H1 (cell line): ENCODE measurements at regions not wholly inside any gene's neighbourhood (a gene's known extent, or its start where the extent isn't known, plus 50 kb on each side); places are given as distances from the start of the nearest gene placed in this dataset.

Experiments used
- CEBPB ChIP-seq: IDR thresholded peaks from 2 replicates; pipeline ENCODE4 v1.6.1; 2012; ENCODE audit warnings: low read depth, low read length
- EZH2 ChIP-seq: fragments of 200-600 bp; sonication (generic); IDR thresholded peaks from 2 replicates; pipeline ENCODE4 v1.7.1; 2012; ENCODE audit warnings: low read depth, mild to moderate bottlenecking, moderate library complexity, low read length, inconsistent platforms; ENCODE audit not compliant: severe bottlenecking
- MAX ChIP-seq: IDR thresholded peaks from 2 replicates; pipeline ENCODE4 v1.6.1; 2012; ENCODE audit warnings: inconsistent platforms
- POLR2A ChIP-seq, 2 experiments: IDR thresholded peaks; 1 replicate in 1 of 2; 2 replicates in 1 of 2; pipeline ENCODE4 v1.6.1; 2011; ENCODE audit warnings: low read depth in 2 of 2, low read length in 2 of 2, mild to moderate bottlenecking in 2 of 2; ENCODE audit errors: control extremely low read depth in 1 of 2
- POLR2AphosphoS5 ChIP-seq: IDR thresholded peaks from 2 replicates; pipeline ENCODE4 v1.6.1; 2011; ENCODE audit warnings: low read depth, low read length
- RAD21 ChIP-seq, 2 experiments: IDR thresholded peaks in 1 of 2; conservative IDR thresholded peaks in 1 of 2; 2 replicates each; pipeline ENCODE4 v1.6.1; 2011; ENCODE audit warnings: low read depth in 2 of 2, low read length in 2 of 2, improper control_type of control experiment in 1 of 2, inconsistent platforms in 1 of 2, mild to moderate bottlenecking in 1 of 2, moderate library complexity in 1 of 2
- RXRA ChIP-seq: IDR thresholded peaks from 2 replicates; pipeline ENCODE4 v1.6.1; 2011; ENCODE audit warnings: low read depth, mild to moderate bottlenecking, low read length, moderate library complexity; ENCODE audit not compliant: insufficient read depth
- SIN3A ChIP-seq, 2 experiments: IDR thresholded peaks in 1 of 2; conservative IDR thresholded peaks in 1 of 2; 2 replicates each; pipeline ENCODE4 v1.6.1; 2011 to 2012; ENCODE audit warnings: low read length in 2 of 2, improper control_type of control experiment in 1 of 2, low read depth in 1 of 2, mild to moderate bottlenecking in 1 of 2
- SIRT6 ChIP-seq: IDR thresholded peaks from one replicate; pipeline ENCODE4 v1.7.1; 2012; ENCODE audit warnings: low read length, inconsistent platforms
- SP1 ChIP-seq: IDR thresholded peaks from 2 replicates; pipeline ENCODE4 v1.6.1; 2011; ENCODE audit warnings: low read depth, low read length
- TF ChIP-seq, protein P1 (sequence below), 3 experiments: IDR thresholded peaks; 1 replicate in 2 of 3; 2 replicates in 1 of 3; pipeline versions ENCODE4 v1.5.1 to v1.6.1; 2011; ENCODE audit warnings: low read length in 3 of 3, mild to moderate bottlenecking in 3 of 3, inconsistent platforms in 2 of 3, low read depth in 1 of 3, moderate library complexity in 1 of 3; ENCODE audit not compliant: insufficient read depth in 1 of 3; ENCODE audit errors: control extremely low read depth in 1 of 3
- TF ChIP-seq, protein P2 (sequence below): IDR thresholded peaks from 2 replicates; pipeline ENCODE4 v1.6.1; 2012; ENCODE audit warnings: low read length, inconsistent platforms
- TF ChIP-seq, protein P3 (sequence below): IDR thresholded peaks from 2 replicates; pipeline ENCODE4 v1.6.1; 2011; ENCODE audit warnings: low read length, improper control_type of control experiment

DNA sequence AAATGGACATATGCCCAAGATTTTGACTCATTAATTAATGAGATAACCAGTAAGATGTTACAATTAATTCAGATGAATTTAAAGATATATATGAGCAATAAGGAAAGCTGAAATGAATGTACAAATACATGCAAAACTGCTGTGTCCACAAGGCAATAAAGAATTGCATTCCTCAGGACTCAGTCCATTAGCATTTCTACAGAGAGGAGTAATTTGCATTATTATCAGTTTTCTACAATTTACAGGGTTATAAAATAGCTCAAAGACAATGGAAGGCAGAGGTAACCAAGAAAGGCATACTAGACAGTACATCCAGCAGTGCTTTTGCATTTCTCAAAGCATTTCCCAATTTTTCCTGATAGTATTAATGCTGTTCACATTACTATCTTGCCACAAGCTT is 377.1 kb upstream of the GOLIM4 start:
- TF ChIP-seq, protein P1, sequence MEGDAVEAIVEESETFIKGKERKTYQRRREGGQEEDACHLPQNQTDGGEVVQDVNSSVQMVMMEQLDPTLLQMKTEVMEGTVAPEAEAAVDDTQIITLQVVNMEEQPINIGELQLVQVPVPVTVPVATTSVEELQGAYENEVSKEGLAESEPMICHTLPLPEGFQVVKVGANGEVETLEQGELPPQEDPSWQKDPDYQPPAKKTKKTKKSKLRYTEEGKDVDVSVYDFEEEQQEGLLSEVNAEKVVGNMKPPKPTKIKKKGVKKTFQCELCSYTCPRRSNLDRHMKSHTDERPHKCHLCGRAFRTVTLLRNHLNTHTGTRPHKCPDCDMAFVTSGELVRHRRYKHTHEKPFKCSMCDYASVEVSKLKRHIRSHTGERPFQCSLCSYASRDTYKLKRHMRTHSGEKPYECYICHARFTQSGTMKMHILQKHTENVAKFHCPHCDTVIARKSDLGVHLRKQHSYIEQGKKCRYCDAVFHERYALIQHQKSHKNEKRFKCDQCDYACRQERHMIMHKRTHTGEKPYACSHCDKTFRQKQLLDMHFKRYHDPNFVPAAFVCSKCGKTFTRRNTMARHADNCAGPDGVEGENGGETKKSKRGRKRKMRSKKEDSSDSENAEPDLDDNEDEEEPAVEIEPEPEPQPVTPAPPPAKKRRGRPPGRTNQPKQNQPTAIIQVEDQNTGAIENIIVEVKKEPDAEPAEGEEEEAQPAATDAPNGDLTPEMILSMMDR (IDR thresholded peaks at IDR 0.05; ENCODE audit: control extremely low read depth in 1 of 3, insufficient read depth in 1 of 3, low read depth in 1 of 3, low read length in 3 of 3) = no peak
- TF ChIP-seq RAD21 (IDR thresholded peaks at IDR 0.05 in 1 of 2, conservative IDR thresholded peaks at IDR 0.05 in 1 of 2; ENCODE audit: low read depth in 2 of 2, low read length in 2 of 2) = no peak
- no peak for TF ChIP-seq SIRT6
- no peak for TF ChIP-seq EZH2
- no peak for TF ChIP-seq RXRA
- no peak for TF ChIP-seq POLR2A (IDR thresholded peaks at IDR 0.05; ENCODE audit: control extremely low read depth in 1 of 2, low read depth in 2 of 2, low read length in 2 of 2)
- TF ChIP-seq MAX = no peak
- no peak for TF ChIP-seq POLR2AphosphoS5
- TF ChIP-seq CEBPB = no peak
- TF ChIP-seq SIN3A (conservative IDR thresholded peaks at IDR 0.05 in 1 of 2, IDR thresholded peaks at IDR 0.05 in 1 of 2; ENCODE audit: low read depth in 1 of 2, low read length in 2 of 2) = no peak
- no peak for TF ChIP-seq SP1
- TF ChIP-seq, protein P2, sequence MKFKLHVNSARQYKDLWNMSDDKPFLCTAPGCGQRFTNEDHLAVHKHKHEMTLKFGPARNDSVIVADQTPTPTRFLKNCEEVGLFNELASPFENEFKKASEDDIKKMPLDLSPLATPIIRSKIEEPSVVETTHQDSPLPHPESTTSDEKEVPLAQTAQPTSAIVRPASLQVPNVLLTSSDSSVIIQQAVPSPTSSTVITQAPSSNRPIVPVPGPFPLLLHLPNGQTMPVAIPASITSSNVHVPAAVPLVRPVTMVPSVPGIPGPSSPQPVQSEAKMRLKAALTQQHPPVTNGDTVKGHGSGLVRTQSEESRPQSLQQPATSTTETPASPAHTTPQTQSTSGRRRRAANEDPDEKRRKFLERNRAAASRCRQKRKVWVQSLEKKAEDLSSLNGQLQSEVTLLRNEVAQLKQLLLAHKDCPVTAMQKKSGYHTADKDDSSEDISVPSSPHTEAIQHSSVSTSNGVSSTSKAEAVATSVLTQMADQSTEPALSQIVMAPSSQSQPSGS = no peak
- TF ChIP-seq, protein P3, sequence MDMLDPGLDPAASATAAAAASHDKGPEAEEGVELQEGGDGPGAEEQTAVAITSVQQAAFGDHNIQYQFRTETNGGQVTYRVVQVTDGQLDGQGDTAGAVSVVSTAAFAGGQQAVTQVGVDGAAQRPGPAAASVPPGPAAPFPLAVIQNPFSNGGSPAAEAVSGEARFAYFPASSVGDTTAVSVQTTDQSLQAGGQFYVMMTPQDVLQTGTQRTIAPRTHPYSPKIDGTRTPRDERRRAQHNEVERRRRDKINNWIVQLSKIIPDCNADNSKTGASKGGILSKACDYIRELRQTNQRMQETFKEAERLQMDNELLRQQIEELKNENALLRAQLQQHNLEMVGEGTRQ = no peak
